ENCODE measurements at regions not wholly inside any gene's neighbourhood (a gene's known extent, or its start where the extent isn't known, plus 50 kb on each side); places are given as distances from the start of the nearest gene placed in this dataset.

- H3K9me2 ChIP-seq (replicated peaks; ENCODE audit: insufficient read depth, low read length), result no peaks in the 10 kb centered on the region
- no peak overlapping the region for H3K4me2 ChIP-seq (ENCODE audit: low read depth, low read length, poor library complexity, severe bottlenecking)
- no peaks in the 10 kb centered on the region for H4K20me1 ChIP-seq (ENCODE audit: low read depth, low read length)
- H2AFZ ChIP-seq (ENCODE audit: low read depth, low read length, severe bottlenecking), result no peak overlapping the region
- no peaks in the 10 kb centered on the region for H3K9me3 ChIP-seq (ENCODE audit: insufficient read depth, low read length)
- H3K36me3 ChIP-seq (ENCODE audit: low read length), result no peaks in the 10 kb centered on the region
- no peaks in the 10 kb centered on the region for H3F3A ChIP-seq (ENCODE audit: insufficient read depth)
- H3K79me2 ChIP-seq (ENCODE audit: insufficient read depth, low read length), result no peaks in the 10 kb centered on the region
- no peaks in the 10 kb centered on the region for H3K27me3 ChIP-seq (ENCODE audit: low read length)
- H3K9ac ChIP-seq (ENCODE audit: low read length), result no peak overlapping the region
- H3K4me3 ChIP-seq (ENCODE audit: insufficient read depth, low read length, poor library complexity, severe bottlenecking), result no peak overlapping the region
- H3K27ac ChIP-seq (ENCODE audit: low read depth, low read length), result no peak overlapping the region
- TF ChIP-seq CTCF (IDR thresholded peaks at IDR 0.05; ENCODE audit: insufficient read depth, low read length, poor library complexity, severe bottlenecking) (no peak), EZH2phosphoT487 (conservative IDR thresholded peaks at IDR 0.05; ENCODE audit: low read length) (no peak)
Observed at GRCh38 chr11:29481738-29482137, 535.1 kb downstream of the KCNA4 start.

GRCh38 chr11:29480981-29481380, 535.8 kb downstream of the KCNA4 start:
- Histone ChIP-seq H4K20me1 (ENCODE audit: low read depth, low read length) (no peaks in the 10 kb centered on the region), H3K4me2 (ENCODE audit: low read depth, low read length, poor library complexity, severe bottlenecking) (no peak overlapping the region), H3K36me3 (ENCODE audit: low read length) (no peaks in the 10 kb centered on the region), H3K9me2 (replicated peaks; ENCODE audit: insufficient read depth, low read length) (no peaks in the 10 kb centered on the region), H3K27me3 (ENCODE audit: low read length) (no peaks in the 10 kb centered on the region), H3K9ac (ENCODE audit: low read length) (no peak overlapping the region), H3F3A (ENCODE audit: insufficient read depth) (no peaks in the 10 kb centered on the region), H3K9me3 (ENCODE audit: insufficient read depth, low read length) (no peaks in the 10 kb centered on the region), H2AFZ (ENCODE audit: low read depth, low read length, severe bottlenecking) (no peak overlapping the region), H3K79me2 (ENCODE audit: insufficient read depth, low read length) (no peaks in the 10 kb centered on the region), H3K4me3 (ENCODE audit: insufficient read depth, low read length, poor library complexity, severe bottlenecking) (no peak overlapping the region), H3K27ac (ENCODE audit: low read depth, low read length) (no peak overlapping the region)
- TF ChIP-seq EZH2phosphoT487 (conservative IDR thresholded peaks at IDR 0.05; ENCODE audit: low read length) (no peak), CTCF (IDR thresholded peaks at IDR 0.05; ENCODE audit: insufficient read depth, low read length, poor library complexity, severe bottlenecking) (no peak)

GRCh38 chr11:29458252-29458651, 558.6 kb downstream of the KCNA4 start:
- H3K4me2 ChIP-seq (ENCODE audit: low read depth, low read length, poor library complexity, severe bottlenecking), result no peak overlapping the region
- H3K27ac ChIP-seq (ENCODE audit: low read depth, low read length), result no peak overlapping the region
- H2AFZ ChIP-seq (ENCODE audit: low read depth, low read length, severe bottlenecking), result no peak overlapping the region
- H4K20me1 ChIP-seq (ENCODE audit: low read depth, low read length), result no peaks in the 10 kb centered on the region
- no peak overlapping the region for H3K4me3 ChIP-seq (ENCODE audit: insufficient read depth, low read length, poor library complexity, severe bottlenecking)
- H3K9ac ChIP-seq (ENCODE audit: low read length), result no peak overlapping the region
- H3K9me3 ChIP-seq (ENCODE audit: insufficient read depth, low read length), result no peaks in the 10 kb centered on the region
- no peaks in the 10 kb centered on the region for H3K27me3 ChIP-seq (ENCODE audit: low read length)
- H3K36me3 ChIP-seq (ENCODE audit: low read length), result no peaks in the 10 kb centered on the region
- H3F3A ChIP-seq (ENCODE audit: insufficient read depth), result no peaks in the 10 kb centered on the region
- TF ChIP-seq EZH2phosphoT487 (conservative IDR thresholded peaks at IDR 0.05; ENCODE audit: low read length) (no peak), CTCF (IDR thresholded peaks at IDR 0.05; ENCODE audit: insufficient read depth, low read length, poor library complexity, severe bottlenecking) (no peak)
- no peaks in the 10 kb centered on the region for H3K9me2 ChIP-seq (replicated peaks; ENCODE audit: insufficient read depth, low read length)
- H3K79me2 ChIP-seq (ENCODE audit: insufficient read depth, low read length), result no peaks in the 10 kb centered on the region

Data from SU-DHL-6 (cell line).